WTC11 (cell line): ENCODE measurements at regions not wholly inside any gene's neighbourhood (a gene's known extent, or its start where the extent isn't known, plus 50 kb on each side); places are given as distances from the start of the nearest gene placed in this dataset.

Source experiments
- ATAC-seq: fragments of 200-7000 bp; cut with Tn5 transposase; 2 replicates; pipeline ENCODE4 v1.10.0; 2021; ENCODE audit warnings: mild to moderate bottlenecking, moderate library complexity
- CTCF ChIA-PET: fragments of 300-600 bp; sonication (Branson Sonifier 250); formaldehyde crosslinking; loops from one replicate; lab custom pipeline; 2021; ENCODE audit warnings: antibody characterized with exemption; lab: Charles Lee
- POLR2A ChIA-PET: fragments of 350-600 bp; sonication (Branson Sonifier 250); formaldehyde crosslinking; loops from one replicate; lab custom pipeline; 2021; ENCODE audit warnings: antibody characterized with exemption; lab: Charles Lee
- DNase-seq: peaks from one replicate; pipeline ENCODE4 v3.0.0; 2021; ENCODE audit warnings: low spot score
- H3K27ac Mint-ChIP-seq: 2 replicates; pipeline ENCODE4 v1.8.0; 2021; ENCODE audit warnings: mixed read lengths
- H3K27me3 Mint-ChIP-seq: 2 replicates; pipeline ENCODE4 v1.8.0; 2021; ENCODE audit warnings: low read depth, mild to moderate bottlenecking, moderate library complexity, mixed read lengths
- H3K36me3 Mint-ChIP-seq: 2 replicates; pipeline ENCODE4 v1.8.0; 2021; ENCODE audit warnings: mixed read lengths
- H3K4me1 Mint-ChIP-seq: 2 replicates; pipeline ENCODE4 v1.8.0; 2022; ENCODE audit warnings: mixed read lengths
- H3K4me3 Mint-ChIP-seq: 2 replicates; pipeline ENCODE4 v1.8.0; 2021; ENCODE audit warnings: mild to moderate bottlenecking, moderate library complexity, mixed read lengths
- H3K9me3 Mint-ChIP-seq: 2 replicates; pipeline ENCODE4 v1.8.0; 2021; ENCODE audit warnings: mixed read lengths
- CREM ChIP-seq: sonication (generic); formaldehyde crosslinking; IDR thresholded peaks from 2 replicates; pipeline ENCODE4 v1.8.1; 2022; ENCODE audit warnings: mild to moderate bottlenecking, missing genetic modification reagents, moderate library complexity
- ELF4 ChIP-seq: sonication (generic); formaldehyde crosslinking; IDR thresholded peaks from 2 replicates; pipeline ENCODE4 v1.8.1; 2022; ENCODE audit warnings: low read depth, mild to moderate bottlenecking, moderate library complexity, missing genetic modification reagents
- EMX1 ChIP-seq: fragments of 250-450 bp; sonication (Bioruptor Pico); IDR thresholded peaks from 2 replicates; pipeline ENCODE4 v1.8.0; 2021; ENCODE audit warnings: mild to moderate bottlenecking
- ETV6 ChIP-seq: sonication (generic); formaldehyde crosslinking; IDR thresholded peaks from 2 replicates; pipeline ENCODE4 v1.8.1; 2022; ENCODE audit warnings: mild to moderate bottlenecking, missing genetic modification reagents
- MXD4 ChIP-seq: fragments of 250-450 bp; sonication (Bioruptor Pico); IDR thresholded peaks from 2 replicates; pipeline ENCODE4 v1.8.0; 2021; ENCODE audit warnings: mild to moderate bottlenecking, moderate library complexity, borderline replicate concordance
- NR2C2 ChIP-seq: sonication (generic); formaldehyde crosslinking; IDR thresholded peaks from 2 replicates; pipeline ENCODE4 v1.8.0; 2022; ENCODE audit warnings: mild to moderate bottlenecking, missing genetic modification reagents
- SMAD4 ChIP-seq: sonication (generic); formaldehyde crosslinking; IDR thresholded peaks from 2 replicates; pipeline ENCODE4 v1.8.0; 2022; ENCODE audit warnings: mild to moderate bottlenecking, missing genetic modification reagents
- SP1 ChIP-seq: sonication (generic); formaldehyde crosslinking; conservative IDR thresholded peaks from 2 replicates; pipeline ENCODE4 v1.8.1; 2022; ENCODE audit warnings: missing genetic modification reagents
- ZNF121 ChIP-seq: sonication (generic); formaldehyde crosslinking; IDR thresholded peaks from 2 replicates; pipeline ENCODE4 v1.8.0; 2023; ENCODE audit warnings: missing genetic modification reagents
- ZNF263 ChIP-seq: sonication (generic); formaldehyde crosslinking; IDR thresholded peaks from 2 replicates; pipeline ENCODE4 v1.8.1; 2022; ENCODE audit warnings: low read depth, mild to moderate bottlenecking, moderate library complexity, missing genetic modification reagents
- ZNF396 ChIP-seq: fragments of 250-450 bp; sonication (Bioruptor Pico); IDR thresholded peaks from 2 replicates; pipeline ENCODE4 v1.8.0; 2021; ENCODE audit warnings: mild to moderate bottlenecking, moderate library complexity, borderline replicate concordance
- TF ChIP-seq, protein P1 (sequence below): sonication (generic); formaldehyde crosslinking; IDR thresholded peaks from 2 replicates; pipeline ENCODE4 v1.8.1; 2022; ENCODE audit warnings: mild to moderate bottlenecking, moderate library complexity, missing genetic modification reagents
- TF ChIP-seq, protein P2 (sequence below): sonication (generic); formaldehyde crosslinking; IDR thresholded peaks from 2 replicates; pipeline ENCODE4 v1.8.0; 2023; ENCODE audit warnings: missing genetic modification reagents
- TF ChIP-seq, protein P3 (sequence below): sonication (generic); formaldehyde crosslinking; IDR thresholded peaks from 2 replicates; pipeline ENCODE4 v1.8.1; 2023; ENCODE audit warnings: mild to moderate bottlenecking, missing genetic modification reagents
- TF ChIP-seq, protein P4 (sequence below): sonication (generic); formaldehyde crosslinking; IDR thresholded peaks from 2 replicates; pipeline ENCODE4 v1.8.0; 2023; ENCODE audit warnings: missing genetic modification reagents, mild to moderate bottlenecking, borderline replicate concordance
- TF ChIP-seq, protein P5 (sequence below): sonication (generic); formaldehyde crosslinking; IDR thresholded peaks from 2 replicates; pipeline ENCODE4 v1.8.1; 2023; ENCODE audit warnings: mild to moderate bottlenecking, missing genetic modification reagents, moderate library complexity
- TF ChIP-seq, protein P6 (sequence below): sonication (generic); formaldehyde crosslinking; conservative IDR thresholded peaks from 2 replicates; pipeline ENCODE4 v1.8.1; 2023; ENCODE audit warnings: mild to moderate bottlenecking, low read depth, missing genetic modification reagents, moderate library complexity
- TF ChIP-seq, protein P7 (sequence below): sonication (generic); formaldehyde crosslinking; IDR thresholded peaks from 2 replicates; pipeline ENCODE4 v1.8.1; 2023; ENCODE audit warnings: mild to moderate bottlenecking, missing genetic modification reagents, borderline replicate concordance
- TF ChIP-seq, protein P8 (sequence below): sonication (generic); formaldehyde crosslinking; IDR thresholded peaks from 2 replicates; pipeline ENCODE4 v1.8.0; 2022; ENCODE audit warnings: missing genetic modification reagents

DNA sequence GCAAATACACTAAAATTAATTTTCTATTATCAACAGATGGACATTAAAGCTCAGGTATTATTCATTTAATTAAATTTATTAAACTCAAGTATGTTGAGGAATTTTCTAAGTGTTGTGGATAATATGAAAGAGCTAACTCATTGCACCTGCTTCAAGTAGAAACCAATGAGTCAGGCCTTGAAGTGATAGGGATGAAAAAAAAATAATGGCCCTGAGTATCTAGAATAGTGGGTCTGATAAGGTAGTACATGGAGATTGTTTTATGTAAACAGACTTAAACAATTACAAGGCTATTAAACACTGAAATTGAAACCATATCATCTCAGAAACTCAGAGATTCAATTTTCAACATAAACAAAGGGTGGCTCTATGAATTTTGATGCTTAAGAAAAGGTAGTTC lies 857.1 kb upstream of the GBE1 start:
- H3K9me3 Mint-ChIP-seq: peaks cover 35% of the 10 kb centered on the region
- H3K4me1 Mint-ChIP-seq: no peaks in the 10 kb centered on the region
- no peak overlapping the region for H3K4me3 Mint-ChIP-seq
- H3K36me3 Mint-ChIP-seq: peaks cover 33% of the 10 kb centered on the region
- TF ChIP-seq ETV6 (CRISPR knock-in tag) (no peak), NR2C2 (CRISPR knock-in tag) (no peak), SMAD4 (CRISPR knock-in tag) (no peak), ZNF121 (no peak), CREM (CRISPR knock-in tag) (no peak), ZNF263 (CRISPR knock-in tag) (no peak), EMX1 (no peak), ELF4 (CRISPR knock-in tag) (no peak), MXD4 (CRISPR knock-in tag) (no peak), SP1 (CRISPR knock-in tag) (no peak), ZNF396 (no peak)
- TF ChIP-seq, protein P1, sequence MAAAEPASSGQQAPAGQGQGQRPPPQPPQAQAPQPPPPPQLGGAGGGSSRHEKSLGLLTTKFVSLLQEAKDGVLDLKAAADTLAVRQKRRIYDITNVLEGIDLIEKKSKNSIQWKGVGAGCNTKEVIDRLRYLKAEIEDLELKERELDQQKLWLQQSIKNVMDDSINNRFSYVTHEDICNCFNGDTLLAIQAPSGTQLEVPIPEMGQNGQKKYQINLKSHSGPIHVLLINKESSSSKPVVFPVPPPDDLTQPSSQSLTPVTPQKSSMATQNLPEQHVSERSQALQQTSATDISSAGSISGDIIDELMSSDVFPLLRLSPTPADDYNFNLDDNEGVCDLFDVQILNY (CRISPR knock-in tag): no peak
- TF ChIP-seq, protein P2, sequence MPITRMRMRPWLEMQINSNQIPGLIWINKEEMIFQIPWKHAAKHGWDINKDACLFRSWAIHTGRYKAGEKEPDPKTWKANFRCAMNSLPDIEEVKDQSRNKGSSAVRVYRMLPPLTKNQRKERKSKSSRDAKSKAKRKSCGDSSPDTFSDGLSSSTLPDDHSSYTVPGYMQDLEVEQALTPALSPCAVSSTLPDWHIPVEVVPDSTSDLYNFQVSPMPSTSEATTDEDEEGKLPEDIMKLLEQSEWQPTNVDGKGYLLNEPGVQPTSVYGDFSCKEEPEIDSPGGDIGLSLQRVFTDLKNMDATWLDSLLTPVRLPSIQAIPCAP: no peak
- TF ChIP-seq, protein P3, sequence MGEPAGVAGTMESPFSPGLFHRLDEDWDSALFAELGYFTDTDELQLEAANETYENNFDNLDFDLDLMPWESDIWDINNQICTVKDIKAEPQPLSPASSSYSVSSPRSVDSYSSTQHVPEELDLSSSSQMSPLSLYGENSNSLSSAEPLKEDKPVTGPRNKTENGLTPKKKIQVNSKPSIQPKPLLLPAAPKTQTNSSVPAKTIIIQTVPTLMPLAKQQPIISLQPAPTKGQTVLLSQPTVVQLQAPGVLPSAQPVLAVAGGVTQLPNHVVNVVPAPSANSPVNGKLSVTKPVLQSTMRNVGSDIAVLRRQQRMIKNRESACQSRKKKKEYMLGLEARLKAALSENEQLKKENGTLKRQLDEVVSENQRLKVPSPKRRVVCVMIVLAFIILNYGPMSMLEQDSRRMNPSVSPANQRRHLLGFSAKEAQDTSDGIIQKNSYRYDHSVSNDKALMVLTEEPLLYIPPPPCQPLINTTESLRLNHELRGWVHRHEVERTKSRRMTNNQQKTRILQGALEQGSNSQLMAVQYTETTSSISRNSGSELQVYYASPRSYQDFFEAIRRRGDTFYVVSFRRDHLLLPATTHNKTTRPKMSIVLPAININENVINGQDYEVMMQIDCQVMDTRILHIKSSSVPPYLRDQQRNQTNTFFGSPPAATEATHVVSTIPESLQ: no peak
- TF ChIP-seq, protein P4, sequence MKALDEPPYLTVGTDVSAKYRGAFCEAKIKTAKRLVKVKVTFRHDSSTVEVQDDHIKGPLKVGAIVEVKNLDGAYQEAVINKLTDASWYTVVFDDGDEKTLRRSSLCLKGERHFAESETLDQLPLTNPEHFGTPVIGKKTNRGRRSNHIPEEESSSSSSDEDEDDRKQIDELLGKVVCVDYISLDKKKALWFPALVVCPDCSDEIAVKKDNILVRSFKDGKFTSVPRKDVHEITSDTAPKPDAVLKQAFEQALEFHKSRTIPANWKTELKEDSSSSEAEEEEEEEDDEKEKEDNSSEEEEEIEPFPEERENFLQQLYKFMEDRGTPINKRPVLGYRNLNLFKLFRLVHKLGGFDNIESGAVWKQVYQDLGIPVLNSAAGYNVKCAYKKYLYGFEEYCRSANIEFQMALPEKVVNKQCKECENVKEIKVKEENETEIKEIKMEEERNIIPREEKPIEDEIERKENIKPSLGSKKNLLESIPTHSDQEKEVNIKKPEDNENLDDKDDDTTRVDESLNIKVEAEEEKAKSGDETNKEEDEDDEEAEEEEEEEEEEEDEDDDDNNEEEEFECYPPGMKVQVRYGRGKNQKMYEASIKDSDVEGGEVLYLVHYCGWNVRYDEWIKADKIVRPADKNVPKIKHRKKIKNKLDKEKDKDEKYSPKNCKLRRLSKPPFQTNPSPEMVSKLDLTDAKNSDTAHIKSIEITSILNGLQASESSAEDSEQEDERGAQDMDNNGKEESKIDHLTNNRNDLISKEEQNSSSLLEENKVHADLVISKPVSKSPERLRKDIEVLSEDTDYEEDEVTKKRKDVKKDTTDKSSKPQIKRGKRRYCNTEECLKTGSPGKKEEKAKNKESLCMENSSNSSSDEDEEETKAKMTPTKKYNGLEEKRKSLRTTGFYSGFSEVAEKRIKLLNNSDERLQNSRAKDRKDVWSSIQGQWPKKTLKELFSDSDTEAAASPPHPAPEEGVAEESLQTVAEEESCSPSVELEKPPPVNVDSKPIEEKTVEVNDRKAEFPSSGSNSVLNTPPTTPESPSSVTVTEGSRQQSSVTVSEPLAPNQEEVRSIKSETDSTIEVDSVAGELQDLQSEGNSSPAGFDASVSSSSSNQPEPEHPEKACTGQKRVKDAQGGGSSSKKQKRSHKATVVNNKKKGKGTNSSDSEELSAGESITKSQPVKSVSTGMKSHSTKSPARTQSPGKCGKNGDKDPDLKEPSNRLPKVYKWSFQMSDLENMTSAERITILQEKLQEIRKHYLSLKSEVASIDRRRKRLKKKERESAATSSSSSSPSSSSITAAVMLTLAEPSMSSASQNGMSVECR: no peak
- TF ChIP-seq, protein P5, sequence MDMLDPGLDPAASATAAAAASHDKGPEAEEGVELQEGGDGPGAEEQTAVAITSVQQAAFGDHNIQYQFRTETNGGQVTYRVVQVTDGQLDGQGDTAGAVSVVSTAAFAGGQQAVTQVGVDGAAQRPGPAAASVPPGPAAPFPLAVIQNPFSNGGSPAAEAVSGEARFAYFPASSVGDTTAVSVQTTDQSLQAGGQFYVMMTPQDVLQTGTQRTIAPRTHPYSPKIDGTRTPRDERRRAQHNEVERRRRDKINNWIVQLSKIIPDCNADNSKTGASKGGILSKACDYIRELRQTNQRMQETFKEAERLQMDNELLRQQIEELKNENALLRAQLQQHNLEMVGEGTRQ (CRISPR knock-in tag): no peak
- TF ChIP-seq, protein P6, sequence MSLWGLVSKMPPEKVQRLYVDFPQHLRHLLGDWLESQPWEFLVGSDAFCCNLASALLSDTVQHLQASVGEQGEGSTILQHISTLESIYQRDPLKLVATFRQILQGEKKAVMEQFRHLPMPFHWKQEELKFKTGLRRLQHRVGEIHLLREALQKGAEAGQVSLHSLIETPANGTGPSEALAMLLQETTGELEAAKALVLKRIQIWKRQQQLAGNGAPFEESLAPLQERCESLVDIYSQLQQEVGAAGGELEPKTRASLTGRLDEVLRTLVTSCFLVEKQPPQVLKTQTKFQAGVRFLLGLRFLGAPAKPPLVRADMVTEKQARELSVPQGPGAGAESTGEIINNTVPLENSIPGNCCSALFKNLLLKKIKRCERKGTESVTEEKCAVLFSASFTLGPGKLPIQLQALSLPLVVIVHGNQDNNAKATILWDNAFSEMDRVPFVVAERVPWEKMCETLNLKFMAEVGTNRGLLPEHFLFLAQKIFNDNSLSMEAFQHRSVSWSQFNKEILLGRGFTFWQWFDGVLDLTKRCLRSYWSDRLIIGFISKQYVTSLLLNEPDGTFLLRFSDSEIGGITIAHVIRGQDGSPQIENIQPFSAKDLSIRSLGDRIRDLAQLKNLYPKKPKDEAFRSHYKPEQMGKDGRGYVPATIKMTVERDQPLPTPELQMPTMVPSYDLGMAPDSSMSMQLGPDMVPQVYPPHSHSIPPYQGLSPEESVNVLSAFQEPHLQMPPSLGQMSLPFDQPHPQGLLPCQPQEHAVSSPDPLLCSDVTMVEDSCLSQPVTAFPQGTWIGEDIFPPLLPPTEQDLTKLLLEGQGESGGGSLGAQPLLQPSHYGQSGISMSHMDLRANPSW (CRISPR knock-in tag): no peak
- TF ChIP-seq, protein P7, sequence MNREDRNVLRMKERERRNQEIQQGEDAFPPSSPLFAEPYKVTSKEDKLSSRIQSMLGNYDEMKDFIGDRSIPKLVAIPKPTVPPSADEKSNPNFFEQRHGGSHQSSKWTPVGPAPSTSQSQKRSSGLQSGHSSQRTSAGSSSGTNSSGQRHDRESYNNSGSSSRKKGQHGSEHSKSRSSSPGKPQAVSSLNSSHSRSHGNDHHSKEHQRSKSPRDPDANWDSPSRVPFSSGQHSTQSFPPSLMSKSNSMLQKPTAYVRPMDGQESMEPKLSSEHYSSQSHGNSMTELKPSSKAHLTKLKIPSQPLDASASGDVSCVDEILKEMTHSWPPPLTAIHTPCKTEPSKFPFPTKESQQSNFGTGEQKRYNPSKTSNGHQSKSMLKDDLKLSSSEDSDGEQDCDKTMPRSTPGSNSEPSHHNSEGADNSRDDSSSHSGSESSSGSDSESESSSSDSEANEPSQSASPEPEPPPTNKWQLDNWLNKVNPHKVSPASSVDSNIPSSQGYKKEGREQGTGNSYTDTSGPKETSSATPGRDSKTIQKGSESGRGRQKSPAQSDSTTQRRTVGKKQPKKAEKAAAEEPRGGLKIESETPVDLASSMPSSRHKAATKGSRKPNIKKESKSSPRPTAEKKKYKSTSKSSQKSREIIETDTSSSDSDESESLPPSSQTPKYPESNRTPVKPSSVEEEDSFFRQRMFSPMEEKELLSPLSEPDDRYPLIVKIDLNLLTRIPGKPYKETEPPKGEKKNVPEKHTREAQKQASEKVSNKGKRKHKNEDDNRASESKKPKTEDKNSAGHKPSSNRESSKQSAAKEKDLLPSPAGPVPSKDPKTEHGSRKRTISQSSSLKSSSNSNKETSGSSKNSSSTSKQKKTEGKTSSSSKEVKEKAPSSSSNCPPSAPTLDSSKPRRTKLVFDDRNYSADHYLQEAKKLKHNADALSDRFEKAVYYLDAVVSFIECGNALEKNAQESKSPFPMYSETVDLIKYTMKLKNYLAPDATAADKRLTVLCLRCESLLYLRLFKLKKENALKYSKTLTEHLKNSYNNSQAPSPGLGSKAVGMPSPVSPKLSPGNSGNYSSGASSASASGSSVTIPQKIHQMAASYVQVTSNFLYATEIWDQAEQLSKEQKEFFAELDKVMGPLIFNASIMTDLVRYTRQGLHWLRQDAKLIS (CRISPR knock-in tag): no peak
- TF ChIP-seq, protein P8, sequence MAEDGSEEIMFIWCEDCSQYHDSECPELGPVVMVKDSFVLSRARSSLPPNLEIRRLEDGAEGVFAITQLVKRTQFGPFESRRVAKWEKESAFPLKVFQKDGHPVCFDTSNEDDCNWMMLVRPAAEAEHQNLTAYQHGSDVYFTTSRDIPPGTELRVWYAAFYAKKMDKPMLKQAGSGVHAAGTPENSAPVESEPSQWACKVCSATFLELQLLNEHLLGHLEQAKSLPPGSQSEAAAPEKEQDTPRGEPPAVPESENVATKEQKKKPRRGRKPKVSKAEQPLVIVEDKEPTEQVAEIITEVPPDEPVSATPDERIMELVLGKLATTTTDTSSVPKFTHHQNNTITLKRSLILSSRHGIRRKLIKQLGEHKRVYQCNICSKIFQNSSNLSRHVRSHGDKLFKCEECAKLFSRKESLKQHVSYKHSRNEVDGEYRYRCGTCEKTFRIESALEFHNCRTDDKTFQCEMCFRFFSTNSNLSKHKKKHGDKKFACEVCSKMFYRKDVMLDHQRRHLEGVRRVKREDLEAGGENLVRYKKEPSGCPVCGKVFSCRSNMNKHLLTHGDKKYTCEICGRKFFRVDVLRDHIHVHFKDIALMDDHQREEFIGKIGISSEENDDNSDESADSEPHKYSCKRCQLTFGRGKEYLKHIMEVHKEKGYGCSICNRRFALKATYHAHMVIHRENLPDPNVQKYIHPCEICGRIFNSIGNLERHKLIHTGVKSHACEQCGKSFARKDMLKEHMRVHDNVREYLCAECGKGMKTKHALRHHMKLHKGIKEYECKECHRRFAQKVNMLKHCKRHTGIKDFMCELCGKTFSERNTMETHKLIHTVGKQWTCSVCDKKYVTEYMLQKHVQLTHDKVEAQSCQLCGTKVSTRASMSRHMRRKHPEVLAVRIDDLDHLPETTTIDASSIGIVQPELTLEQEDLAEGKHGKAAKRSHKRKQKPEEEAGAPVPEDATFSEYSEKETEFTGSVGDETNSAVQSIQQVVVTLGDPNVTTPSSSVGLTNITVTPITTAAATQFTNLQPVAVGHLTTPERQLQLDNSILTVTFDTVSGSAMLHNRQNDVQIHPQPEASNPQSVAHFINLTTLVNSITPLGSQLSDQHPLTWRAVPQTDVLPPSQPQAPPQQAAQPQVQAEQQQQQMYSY (CRISPR knock-in tag): no peak
- CTCF ChIA-PET: no interaction called here
- POLR2A ChIA-PET: no interaction called here
- DNase-seq: no peak
- H3K27me3 Mint-ChIP-seq: peaks cover 3% of the 10 kb centered on the region; the same call in 1 of the 2 replicates
- no peak for ATAC-seq
- H3K27ac Mint-ChIP-seq: no peak overlapping the region
